ENCODE measurements at regions not wholly inside any gene's neighbourhood (a gene's known extent, or its start where the extent isn't known, plus 50 kb on each side); places are given as distances from the start of the nearest gene placed in this dataset.

GRCh38 chr7:47636081-47636432 is 54.1 kb upstream of the TNS3 start:
- no peak for DNase-seq

- no peak for DNase-seq
Measured at GRCh38 chr7:47635091-47636080, 53.5 kb upstream of the TNS3 start.

- no peak for DNase-seq
Measured at GRCh38 chr7:47634273-47634672, 52.4 kb upstream of the TNS3 start.

GRCh38 chr7:47633134-47633533 is 51.2 kb upstream of the TNS3 start:
- no peak for DNase-seq

Data from GOT3 (cell line).